ENCODE measurements at regions not wholly inside any gene's neighbourhood (a gene's known extent, or its start where the extent isn't known, plus 50 kb on each side); places are given as distances from the start of the nearest gene placed in this dataset.

GRCh38 chr10:53440601-53441000 is 668.0 kb upstream of the MBL2 start:
- TF ChIP-seq, protein P1, sequence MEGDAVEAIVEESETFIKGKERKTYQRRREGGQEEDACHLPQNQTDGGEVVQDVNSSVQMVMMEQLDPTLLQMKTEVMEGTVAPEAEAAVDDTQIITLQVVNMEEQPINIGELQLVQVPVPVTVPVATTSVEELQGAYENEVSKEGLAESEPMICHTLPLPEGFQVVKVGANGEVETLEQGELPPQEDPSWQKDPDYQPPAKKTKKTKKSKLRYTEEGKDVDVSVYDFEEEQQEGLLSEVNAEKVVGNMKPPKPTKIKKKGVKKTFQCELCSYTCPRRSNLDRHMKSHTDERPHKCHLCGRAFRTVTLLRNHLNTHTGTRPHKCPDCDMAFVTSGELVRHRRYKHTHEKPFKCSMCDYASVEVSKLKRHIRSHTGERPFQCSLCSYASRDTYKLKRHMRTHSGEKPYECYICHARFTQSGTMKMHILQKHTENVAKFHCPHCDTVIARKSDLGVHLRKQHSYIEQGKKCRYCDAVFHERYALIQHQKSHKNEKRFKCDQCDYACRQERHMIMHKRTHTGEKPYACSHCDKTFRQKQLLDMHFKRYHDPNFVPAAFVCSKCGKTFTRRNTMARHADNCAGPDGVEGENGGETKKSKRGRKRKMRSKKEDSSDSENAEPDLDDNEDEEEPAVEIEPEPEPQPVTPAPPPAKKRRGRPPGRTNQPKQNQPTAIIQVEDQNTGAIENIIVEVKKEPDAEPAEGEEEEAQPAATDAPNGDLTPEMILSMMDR (IDR thresholded peaks at IDR 0.05; ENCODE audit: borderline replicate concordance, extremely low read depth, low read length, poor library complexity, severe bottlenecking): no peak
- TF ChIP-seq EZH2 (IDR thresholded peaks at IDR 0.05; ENCODE audit: borderline replicate concordance, low read depth, low read length, severe bottlenecking): no peak
